OCI-LY7 (cell line): ENCODE measurements at regions not wholly inside any gene's neighbourhood (a gene's known extent, or its start where the extent isn't known, plus 50 kb on each side); places are given as distances from the start of the nearest gene placed in this dataset.
"Not testable (repeated sequence)": the region's sequence is repeated elsewhere in the genome, so short reads cannot be mapped to it uniquely, and the experiment has no call there.

ENCODE experiments used
- BruUV-seq: library from RNA; stranded (reverse); fragments of 400-500 nt; replicated peaks from 2 replicates; lab custom pipeline; 2021; lab: Mats Ljungman, UMichigan
- CTCF ChIA-PET: fragments of 300-600 bp; sonication (Branson Sonifier 250); formaldehyde crosslinking; loops from one replicate; lab custom pipeline; 2022; ENCODE audit warnings: antibody characterized with exemption; ENCODE audit not compliant: unreplicated experiment; lab: Charles Lee
- POLR2A ChIA-PET: fragments of 300-600 bp; sonication (Branson Sonifier 250); formaldehyde crosslinking; loops from one replicate; lab custom pipeline; 2022; ENCODE audit warnings: antibody characterized with exemption; lab: Charles Lee
- DNase-seq: peaks from one replicate; pipeline ENCODE4 v3.0.0-alpha.2; 2015; ENCODE audit warnings: low spot score
- H2AFZ ChIP-seq: fragments of 200-600 bp; sonication (generic), shearing (Covaris generic); 2 replicates; pipeline ENCODE4 v1.6.1; 2014; ENCODE audit warnings: mild to moderate bottlenecking, antibody characterized with exemption, low read length, moderate library complexity
- H3K27ac ChIP-seq: fragments of 200-600 bp; sonication (generic); 2 replicates; pipeline ENCODE4 v1.5.1; 2014; ENCODE audit warnings: mixed run types, low read depth, mild to moderate bottlenecking, moderate library complexity, low read length, inconsistent platforms; ENCODE audit not compliant: poor library complexity, severe bottlenecking
- H3K36me3 ChIP-seq: fragments of 200-600 bp; sonication (generic); 2 replicates; pipeline ENCODE4 v1.6.1; 2014; ENCODE audit warnings: mild to moderate bottlenecking, antibody characterized with exemption, low read length, moderate library complexity, mixed read lengths; ENCODE audit not compliant: insufficient read depth
- H3K4me1 ChIP-seq: fragments of 200-600 bp; sonication (generic); 2 replicates; pipeline ENCODE4 v1.5.1; 2014; ENCODE audit warnings: mild to moderate bottlenecking, low read length; ENCODE audit not compliant: insufficient read depth, poor library complexity, severe bottlenecking
- H3K4me2 ChIP-seq: fragments of 200-600 bp; sonication (generic); 2 replicates; pipeline ENCODE4 v1.6.1; 2014; ENCODE audit warnings: mild to moderate bottlenecking, low read length
- H3K4me3 ChIP-seq: fragments of 200-600 bp; sonication (generic); 2 replicates; pipeline ENCODE4 v1.5.1; 2014; ENCODE audit warnings: mild to moderate bottlenecking, low read depth, low read length; ENCODE audit not compliant: poor library complexity, severe bottlenecking
- H3K79me2 ChIP-seq: fragments of 200-600 bp; sonication (generic); 2 replicates; pipeline ENCODE4 v1.6.1; 2016; ENCODE audit warnings: low read depth, mild to moderate bottlenecking, low read length, moderate library complexity, mixed read lengths; ENCODE audit not compliant: insufficient read depth
- H3K9me2 ChIP-seq: fragments of 200-600 bp; sonication (generic); 2 replicates; pipeline ENCODE4 v1.6.1; 2016; ENCODE audit warnings: mild to moderate bottlenecking, low read length, mixed read lengths; ENCODE audit not compliant: insufficient read depth
- H3K9me3 ChIP-seq: fragments of 200-600 bp; sonication (generic); 2 replicates; pipeline ENCODE4 v1.6.1; 2014; ENCODE audit warnings: mild to moderate bottlenecking, mixed run types, low read length, mixed read lengths
- H4K20me1 ChIP-seq: fragments of 200-600 bp; sonication (generic); 2 replicates; pipeline ENCODE4 v1.6.1; 2014; ENCODE audit warnings: mild to moderate bottlenecking, antibody characterized with exemption, low read length, moderate library complexity, mixed read lengths; ENCODE audit not compliant: insufficient read depth
- EZH2phosphoT487 ChIP-seq: fragments of 200-600 bp; sonication (generic); IDR thresholded peaks from 2 replicates; pipeline ENCODE4 v1.6.1; 2018; ENCODE audit warnings: low read depth, borderline replicate concordance, mild to moderate bottlenecking, mixed run types, antibody characterized with exemption, low read length, moderate library complexity, mixed read lengths
- intact Hi-C: fragments of 100-400 bp; cut with micrococcal nuclease; formaldehyde crosslinking; loops from one replicate; pipeline ENCODE4 v1.10.0; 2022; ENCODE audit not compliant: unreplicated experiment
- TF ChIP-seq, protein P1 (sequence below): fragments of 200-600 bp; sonication (generic); conservative IDR thresholded peaks from 2 replicates; pipeline ENCODE4 v1.5.1; 2014; ENCODE audit warnings: mild to moderate bottlenecking, antibody characterized with exemption, low read length, moderate library complexity, mixed read lengths

DNA sequence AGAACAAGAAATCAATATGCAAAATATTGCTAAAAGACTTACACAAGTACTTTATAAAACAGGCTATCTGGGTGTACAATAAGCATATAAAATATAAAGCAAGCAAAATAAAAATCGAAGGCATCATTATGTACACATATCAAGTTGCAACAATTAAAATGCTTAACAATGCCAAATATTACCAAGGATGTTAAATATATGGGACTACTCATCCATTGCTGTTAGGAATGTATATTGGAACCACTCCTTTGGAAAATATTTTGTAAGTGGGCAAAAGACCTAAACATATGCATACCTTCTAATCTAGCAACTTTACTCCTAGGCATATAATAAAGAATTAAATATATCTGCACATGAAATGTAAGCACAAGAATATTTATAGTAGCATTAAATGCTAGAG, 632.6 kb upstream of the COX7C start:
- Histone ChIP-seq H3K36me3 (no peaks in the 10 kb centered on the region), H2AFZ (no peak overlapping the region), H3K79me2 (no peaks in the 10 kb centered on the region), H3K4me1 (no peaks in the 10 kb centered on the region), H3K27ac (no peak overlapping the region), H3K9me2 (no peaks in the 10 kb centered on the region), H4K20me1 (no peaks in the 10 kb centered on the region), H3K4me2 (no peak overlapping the region), H3K4me3 (no peak overlapping the region), H3K9me3 (no peaks in the 10 kb centered on the region)
- TF ChIP-seq EZH2phosphoT487: no peak
- TF ChIP-seq, protein P1, sequence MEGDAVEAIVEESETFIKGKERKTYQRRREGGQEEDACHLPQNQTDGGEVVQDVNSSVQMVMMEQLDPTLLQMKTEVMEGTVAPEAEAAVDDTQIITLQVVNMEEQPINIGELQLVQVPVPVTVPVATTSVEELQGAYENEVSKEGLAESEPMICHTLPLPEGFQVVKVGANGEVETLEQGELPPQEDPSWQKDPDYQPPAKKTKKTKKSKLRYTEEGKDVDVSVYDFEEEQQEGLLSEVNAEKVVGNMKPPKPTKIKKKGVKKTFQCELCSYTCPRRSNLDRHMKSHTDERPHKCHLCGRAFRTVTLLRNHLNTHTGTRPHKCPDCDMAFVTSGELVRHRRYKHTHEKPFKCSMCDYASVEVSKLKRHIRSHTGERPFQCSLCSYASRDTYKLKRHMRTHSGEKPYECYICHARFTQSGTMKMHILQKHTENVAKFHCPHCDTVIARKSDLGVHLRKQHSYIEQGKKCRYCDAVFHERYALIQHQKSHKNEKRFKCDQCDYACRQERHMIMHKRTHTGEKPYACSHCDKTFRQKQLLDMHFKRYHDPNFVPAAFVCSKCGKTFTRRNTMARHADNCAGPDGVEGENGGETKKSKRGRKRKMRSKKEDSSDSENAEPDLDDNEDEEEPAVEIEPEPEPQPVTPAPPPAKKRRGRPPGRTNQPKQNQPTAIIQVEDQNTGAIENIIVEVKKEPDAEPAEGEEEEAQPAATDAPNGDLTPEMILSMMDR: no peak
- ChIA-PET CTCF (no interaction called here), POLR2A (no interaction called here)
- DNase-seq: no peak
- intact Hi-C loops: no loop called here
- BruUV-seq: no TSS peak

- H3K4me3 ChIP-seq: no peak overlapping the region
- TF ChIP-seq, protein P1: no peak
- no peak for TF ChIP-seq EZH2phosphoT487
- no peak overlapping the region for H2AFZ ChIP-seq
- POLR2A ChIA-PET: no interaction called here
- intact Hi-C loops: no loop called here
- H4K20me1 ChIP-seq: no peaks in the 10 kb centered on the region
- H3K79me2 ChIP-seq: no peaks in the 10 kb centered on the region
- no TSS peak for BruUV-seq
- peak; percentile 4 for DNase-seq
- H3K27ac ChIP-seq: no peak overlapping the region
- H3K9me3 ChIP-seq: no peaks in the 10 kb centered on the region
- CTCF ChIA-PET: no interaction called here
- no peaks in the 10 kb centered on the region for H3K36me3 ChIP-seq
- H3K9me2 ChIP-seq: no peaks in the 10 kb centered on the region
- H3K4me1 ChIP-seq: no peaks in the 10 kb centered on the region
- H3K4me2 ChIP-seq: no peak overlapping the region
These were observed 626.7 kb upstream of the COX7C start for GRCh38 chr5:85990998-85991397.

- H3K4me3 ChIP-seq, H3K9me2 ChIP-seq, H2AFZ ChIP-seq, H3K27ac ChIP-seq, H4K20me1 ChIP-seq, H3K79me2 ChIP-seq, H3K36me3 ChIP-seq, H3K9me3 ChIP-seq, H3K4me1 ChIP-seq, CTCF ChIA-PET, POLR2A ChIA-PET, H3K4me2 ChIP-seq, DNase-seq, BruUV-seq, intact Hi-C loops: not testable (repeated sequence)
These were observed 623.1 kb upstream of the COX7C start for GRCh38 chr5:85994653-85995052.
